ENCODE measurements at regions not wholly inside any gene's neighbourhood (a gene's known extent, or its start where the extent isn't known, plus 50 kb on each side); places are given as distances from the start of the nearest gene placed in this dataset.

DNA sequence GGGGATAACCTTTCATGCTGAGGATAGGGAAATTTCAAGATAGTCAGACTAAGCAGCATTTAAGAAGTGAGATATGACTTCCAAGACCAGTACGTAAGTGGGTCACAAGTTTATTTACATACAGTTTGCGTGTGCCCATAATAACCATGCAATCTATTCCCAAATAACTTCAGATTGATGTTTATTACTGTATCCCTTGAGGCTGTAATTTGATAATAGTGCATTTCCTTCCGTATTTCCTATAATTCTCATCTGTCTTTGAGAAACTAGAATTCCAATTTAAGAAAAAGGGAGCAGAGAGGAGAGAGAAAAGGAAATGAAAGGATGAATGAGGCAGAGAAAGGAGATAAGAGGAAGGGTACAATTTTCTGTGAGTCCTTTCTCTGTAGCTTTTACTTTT, 1073.1 kb downstream of the EPHA3 start:
- TF ChIP-seq, protein P1, sequence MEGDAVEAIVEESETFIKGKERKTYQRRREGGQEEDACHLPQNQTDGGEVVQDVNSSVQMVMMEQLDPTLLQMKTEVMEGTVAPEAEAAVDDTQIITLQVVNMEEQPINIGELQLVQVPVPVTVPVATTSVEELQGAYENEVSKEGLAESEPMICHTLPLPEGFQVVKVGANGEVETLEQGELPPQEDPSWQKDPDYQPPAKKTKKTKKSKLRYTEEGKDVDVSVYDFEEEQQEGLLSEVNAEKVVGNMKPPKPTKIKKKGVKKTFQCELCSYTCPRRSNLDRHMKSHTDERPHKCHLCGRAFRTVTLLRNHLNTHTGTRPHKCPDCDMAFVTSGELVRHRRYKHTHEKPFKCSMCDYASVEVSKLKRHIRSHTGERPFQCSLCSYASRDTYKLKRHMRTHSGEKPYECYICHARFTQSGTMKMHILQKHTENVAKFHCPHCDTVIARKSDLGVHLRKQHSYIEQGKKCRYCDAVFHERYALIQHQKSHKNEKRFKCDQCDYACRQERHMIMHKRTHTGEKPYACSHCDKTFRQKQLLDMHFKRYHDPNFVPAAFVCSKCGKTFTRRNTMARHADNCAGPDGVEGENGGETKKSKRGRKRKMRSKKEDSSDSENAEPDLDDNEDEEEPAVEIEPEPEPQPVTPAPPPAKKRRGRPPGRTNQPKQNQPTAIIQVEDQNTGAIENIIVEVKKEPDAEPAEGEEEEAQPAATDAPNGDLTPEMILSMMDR (conservative IDR thresholded peaks at IDR 0.05): no peak
- no peak for TF ChIP-seq EZH2 (IDR thresholded peaks at IDR 0.05; ENCODE audit: low read depth)
